H7 (cell line): ENCODE measurements at regions not wholly inside any gene's neighbourhood (a gene's known extent, or its start where the extent isn't known, plus 50 kb on each side); places are given as distances from the start of the nearest gene placed in this dataset.
A peak's percentile ranks its signal among the peaks of the same experiment; 100 is the strongest.

Source experiments
- DNase-seq: peaks from one replicate; pipeline ENCODE4 v3.0.0; 2012
- H3K27me3 ChIP-seq: 2 replicates; pipeline ENCODE4 v1.6.0; 2011; ENCODE audit warnings: mild to moderate bottlenecking, low read length; ENCODE audit not compliant: control insufficient read depth, insufficient read depth
- H3K36me3 ChIP-seq: replicated peaks from 2 replicates; pipeline ENCODE4 v1.5.1; 2011; ENCODE audit warnings: low read length; ENCODE audit not compliant: control insufficient read depth, insufficient read depth
- H3K4me3 ChIP-seq: 2 replicates; pipeline ENCODE4 v1.5.1; 2011; ENCODE audit warnings: low read depth, mild to moderate bottlenecking, control low read depth, low read length, moderate library complexity; ENCODE audit not compliant: insufficient read depth

GRCh38 chr3:30400926-30401325, 205.5 kb upstream of the TGFBR2 start:
- Histone ChIP-seq H3K27me3 (no peaks in the 10 kb centered on the region), H3K4me3 (no peak overlapping the region), H3K36me3 (no peaks in the 10 kb centered on the region)
- DNase-seq: no peak

DNA sequence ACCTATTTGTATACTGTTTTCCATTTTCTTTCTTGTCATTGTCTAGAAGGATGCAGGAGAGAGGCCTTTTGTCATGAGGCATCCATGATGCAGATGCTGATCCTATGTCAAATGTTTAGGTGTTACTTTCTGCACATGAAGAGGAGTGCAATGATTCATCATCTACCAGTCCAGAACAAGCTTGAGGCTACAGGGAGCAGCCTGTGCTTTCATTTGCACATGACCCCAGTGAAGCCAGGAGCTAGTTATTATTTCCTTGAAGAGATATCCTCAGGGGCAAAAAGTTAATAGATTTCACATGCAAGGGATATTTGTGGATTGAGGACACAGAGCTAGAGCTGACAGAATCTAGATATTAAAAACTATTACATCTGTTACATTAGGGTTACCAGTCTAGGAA, 204.4 kb upstream of the TGFBR2 start:
- no peak overlapping the region for H3K4me3 ChIP-seq
- no peak for DNase-seq
- H3K27me3 ChIP-seq: no peaks in the 10 kb centered on the region
- no peaks in the 10 kb centered on the region for H3K36me3 ChIP-seq

DNA sequence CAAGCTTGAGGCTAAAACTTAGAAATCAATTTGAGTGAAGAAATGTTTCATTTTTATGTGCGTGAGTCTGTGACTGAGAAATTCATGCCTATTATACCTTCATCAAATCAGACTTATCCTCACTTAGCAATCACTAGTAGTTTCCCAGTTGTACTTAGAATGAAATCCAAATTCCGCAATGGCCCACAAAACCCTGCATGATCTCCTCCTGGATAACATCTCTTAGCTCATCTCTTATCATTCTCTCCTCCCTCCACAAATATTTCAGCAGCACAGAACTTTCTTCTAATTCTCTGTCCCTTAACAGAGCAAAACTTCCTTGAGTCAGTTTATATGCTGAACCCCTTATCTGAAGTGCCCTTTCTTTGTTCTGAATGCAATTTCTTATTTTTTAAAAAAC, 198.8 kb upstream of the TGFBR2 start:
- Histone ChIP-seq H3K27me3 (no peaks in the 10 kb centered on the region), H3K4me3 (no peak overlapping the region), H3K36me3 (no peaks in the 10 kb centered on the region)
- DNase-seq: no peak

GRCh38 chr3:30408105-30408557, 198.3 kb upstream of the TGFBR2 start:
- Histone ChIP-seq H3K27me3 (no peaks in the 10 kb centered on the region), H3K4me3 (no peak overlapping the region)
- no peak for DNase-seq

DNA sequence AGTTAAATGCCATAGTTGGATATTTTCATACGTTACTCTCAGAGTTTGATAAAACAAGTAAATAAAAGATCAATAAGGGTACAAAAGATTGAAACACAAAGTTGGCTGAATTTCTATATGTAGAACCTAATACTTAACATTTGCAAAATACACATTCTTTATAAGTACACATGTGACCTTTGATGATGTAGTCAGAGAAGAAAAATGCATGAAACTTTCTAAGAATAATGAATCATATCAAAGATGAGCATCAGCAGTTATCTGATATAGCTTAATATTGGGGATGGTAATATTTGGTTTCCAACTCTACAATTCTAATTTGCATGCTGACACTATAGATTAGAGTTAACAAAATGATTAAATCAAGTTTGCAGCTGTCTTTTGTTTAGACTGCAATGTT, 188.0 kb upstream of the TGFBR2 start:
- H3K27me3 ChIP-seq: no peaks in the 10 kb centered on the region
- H3K36me3 ChIP-seq: no peaks in the 10 kb centered on the region
- no peak overlapping the region for H3K4me3 ChIP-seq
- DNase-seq: no peak

More at GRCh38 chr3:30408105-30408557, 198.3 kb upstream of the TGFBR2 start:
- no peaks in the 10 kb centered on the region for H3K36me3 ChIP-seq

GRCh38 chr3:30421266-30421665, 185.1 kb upstream of the TGFBR2 start:
- no peaks in the 10 kb centered on the region for H3K36me3 ChIP-seq
- no peaks in the 10 kb centered on the region for H3K27me3 ChIP-seq
- DNase-seq: no peak
- no peak overlapping the region for H3K4me3 ChIP-seq

- peak; percentile 2 for DNase-seq
Observed at GRCh38 chr3:30426293-30426993, 180.0 kb upstream of the TGFBR2 start.

DNA sequence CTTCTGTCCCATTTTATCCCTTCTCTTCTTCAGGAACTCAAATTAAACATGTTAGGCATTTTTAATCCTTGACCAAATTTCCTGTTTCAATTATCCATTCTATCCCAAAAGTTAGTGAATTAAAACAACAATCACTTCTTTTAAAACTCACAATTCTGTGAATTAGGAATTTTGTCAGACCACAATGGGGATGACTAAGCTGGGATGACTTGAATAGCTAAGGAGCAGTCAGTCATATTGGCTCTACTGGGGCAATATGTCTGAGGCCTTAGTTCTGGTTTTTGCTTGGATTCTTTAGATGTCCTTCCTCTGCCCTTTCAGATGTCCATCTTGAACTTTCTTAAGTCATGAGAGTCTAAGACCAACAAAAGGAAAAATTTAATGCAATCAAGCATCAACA, 178.2 kb upstream of the TGFBR2 start:
- no peak overlapping the region for H3K4me3 ChIP-seq
- DNase-seq: no peak

More at GRCh38 chr3:30426293-30426993, 180.0 kb upstream of the TGFBR2 start:
- no peaks in the 10 kb centered on the region for H3K27me3 ChIP-seq
- no peak overlapping the region for H3K4me3 ChIP-seq
- no peaks in the 10 kb centered on the region for H3K36me3 ChIP-seq

DNA sequence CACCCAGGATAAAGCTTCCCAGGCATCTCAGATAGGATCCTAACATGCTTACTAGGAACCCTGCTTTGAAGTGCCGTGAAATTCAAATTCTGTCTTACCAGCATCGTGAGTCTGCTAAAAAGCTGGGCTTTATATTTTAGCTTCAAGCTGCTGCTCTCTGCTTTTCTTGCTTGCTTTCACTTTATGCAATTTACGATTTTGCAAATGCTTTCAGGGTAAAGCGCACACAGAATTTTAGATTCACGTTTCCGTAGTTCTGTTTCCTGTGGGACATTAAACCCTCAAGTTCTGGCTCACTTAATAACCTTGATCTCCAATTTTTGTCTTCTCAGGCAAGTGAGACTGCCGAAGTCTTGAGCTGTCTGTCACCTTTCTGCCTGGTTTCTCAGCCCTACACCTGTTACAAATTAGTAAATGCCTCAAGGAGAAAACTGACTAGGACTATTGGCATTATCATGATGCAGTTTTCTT, 170.5 kb upstream of the TGFBR2 start:
- H3K4me3 ChIP-seq: no peak overlapping the region
- DNase-seq: no peak
- no peaks in the 10 kb centered on the region for H3K27me3 ChIP-seq
- no peaks in the 10 kb centered on the region for H3K36me3 ChIP-seq

More for the DNA sequence above, 178.2 kb upstream of the TGFBR2 start:
- no peaks in the 10 kb centered on the region for H3K36me3 ChIP-seq
- H3K27me3 ChIP-seq: no peaks in the 10 kb centered on the region

DNA sequence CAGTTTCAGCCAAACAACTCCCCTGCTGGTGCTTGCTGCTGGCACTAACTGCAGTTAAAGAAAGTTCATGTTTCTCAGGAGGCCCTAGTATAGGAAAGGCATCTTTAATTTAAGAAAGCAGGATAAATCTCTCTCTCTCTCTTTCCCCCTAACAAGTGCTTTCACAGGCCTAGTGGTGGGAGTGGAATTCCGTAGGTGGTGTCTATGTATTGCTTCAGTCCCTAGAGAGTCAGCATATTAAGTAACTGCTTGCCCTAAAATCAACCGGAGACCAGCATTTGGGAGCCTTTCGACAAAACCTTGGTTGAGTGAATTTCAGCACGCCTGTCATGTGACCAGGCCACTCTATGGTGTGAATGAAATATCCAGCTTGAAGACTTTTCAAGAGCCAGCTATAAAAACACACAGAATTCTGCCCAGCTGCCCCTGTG, 169.2 kb upstream of the TGFBR2 start:
- DNase-seq: peak; percentile 1
- Histone ChIP-seq H3K36me3 (no peaks in the 10 kb centered on the region), H3K27me3 (no peaks in the 10 kb centered on the region), H3K4me3 (no peak overlapping the region)

- Histone ChIP-seq H3K27me3 (no peaks in the 10 kb centered on the region), H3K36me3 (no peaks in the 10 kb centered on the region), H3K4me3 (no peak overlapping the region)
- DNase-seq: no peak
Observed at GRCh38 chr3:30438126-30438525, 168.3 kb upstream of the TGFBR2 start.

DNA sequence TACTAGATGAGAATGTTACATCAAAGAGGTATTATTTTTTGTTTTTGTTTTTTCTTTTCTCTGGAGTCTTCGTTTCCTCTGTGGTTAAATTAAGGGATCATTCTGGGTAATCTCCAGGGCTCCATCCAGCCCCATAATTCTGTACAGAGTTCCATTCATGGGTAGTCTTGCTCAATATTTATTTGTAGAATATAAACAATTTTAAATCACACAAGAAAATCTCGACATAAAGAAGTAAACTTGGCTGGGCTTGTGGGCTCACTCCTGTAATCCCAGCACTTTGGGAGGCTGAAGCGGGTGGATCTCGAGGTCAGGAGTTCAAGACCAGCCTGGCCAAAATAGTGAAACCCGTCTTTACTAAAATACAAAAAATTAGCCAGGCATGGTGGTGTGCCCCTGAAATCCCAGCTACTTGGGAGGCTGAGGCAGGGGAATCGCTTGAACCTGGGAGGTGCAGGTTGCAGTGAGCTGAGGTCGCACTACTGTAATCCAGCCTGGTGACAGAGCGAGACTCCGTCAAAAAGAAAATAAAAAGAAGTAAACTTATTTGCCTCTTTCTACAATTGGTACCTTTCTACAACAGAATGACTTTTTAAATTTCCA, 166.8 kb upstream of the TGFBR2 start:
- Histone ChIP-seq H3K4me3 (no peak overlapping the region), H3K27me3 (no peaks in the 10 kb centered on the region), H3K36me3 (no peaks in the 10 kb centered on the region)
- no peak for DNase-seq

DNA sequence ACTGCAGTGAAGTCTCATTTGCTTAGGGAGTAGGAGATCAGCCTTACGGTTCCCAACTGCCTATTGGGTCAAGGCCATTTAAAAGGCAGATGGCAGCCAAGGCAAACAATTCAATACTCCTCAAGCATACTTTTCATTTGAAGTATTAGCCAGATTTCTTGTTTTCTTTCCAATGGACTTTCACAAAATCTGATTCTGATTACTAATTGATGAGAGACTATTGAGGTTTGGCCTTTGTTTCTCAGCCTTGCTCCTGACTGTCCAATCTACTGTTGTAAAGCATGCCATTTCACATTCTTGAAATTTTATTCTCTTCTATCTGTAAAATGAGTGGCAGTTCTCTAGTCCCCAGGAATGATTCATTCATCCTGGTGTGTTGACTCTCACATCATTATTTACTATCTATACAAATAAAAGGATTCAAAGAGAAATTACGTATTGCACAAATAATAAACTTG, 166.2 kb upstream of the TGFBR2 start:
- Histone ChIP-seq H3K4me3 (no peak overlapping the region), H3K27me3 (no peaks in the 10 kb centered on the region), H3K36me3 (no peaks in the 10 kb centered on the region)
- no peak for DNase-seq

DNA sequence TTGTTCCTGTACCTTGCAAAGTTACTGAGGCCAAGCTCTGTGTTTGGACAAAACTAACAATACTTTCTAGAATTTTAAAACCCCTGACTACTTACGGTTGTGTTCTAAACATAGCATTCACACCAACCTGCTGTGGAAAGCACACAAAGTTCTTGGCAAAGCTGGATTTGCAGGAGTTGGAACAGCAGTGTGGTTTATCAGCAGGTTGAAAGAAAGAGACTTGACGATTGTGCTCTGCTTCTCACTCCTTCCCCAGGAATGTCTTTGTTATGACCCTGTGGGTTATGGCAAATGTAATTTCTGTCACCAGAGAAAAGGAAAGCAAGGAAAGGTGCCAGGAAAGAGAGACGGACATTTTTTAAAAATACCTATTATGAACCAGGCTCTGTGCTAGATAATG, 165.5 kb upstream of the TGFBR2 start:
- DNase-seq: no peak
- Histone ChIP-seq H3K4me3 (no peak overlapping the region), H3K36me3 (no peaks in the 10 kb centered on the region), H3K27me3 (no peaks in the 10 kb centered on the region)
